ENCODE measurements at regions not wholly inside any gene's neighbourhood (a gene's known extent, or its start where the extent isn't known, plus 50 kb on each side); places are given as distances from the start of the nearest gene placed in this dataset.

DNA sequence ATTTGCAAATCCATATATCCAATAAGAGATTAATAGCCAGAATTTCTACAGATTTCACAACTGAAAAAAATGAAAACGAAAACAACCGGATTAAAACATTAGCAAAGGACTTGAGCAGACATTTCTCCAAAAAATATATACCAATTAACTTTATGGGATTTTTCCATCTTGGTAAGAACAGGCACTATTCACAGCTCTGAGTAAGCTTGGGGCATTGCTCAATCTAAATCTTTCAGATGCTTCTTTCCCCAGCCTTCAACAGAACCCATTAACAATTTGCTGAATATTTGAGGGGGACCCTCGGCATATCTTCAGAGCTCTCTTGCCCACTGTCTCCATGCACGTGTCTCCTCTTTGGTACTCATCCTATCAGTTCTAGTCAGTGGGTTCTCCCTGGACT is 111.7 kb upstream of the CD93 start:
- DNase-seq (no peak), ATAC-seq (no peak)
- Histone ChIP-seq H3K27me3 (no peaks in the 10 kb centered on the region), H3K36me3 (no peaks in the 10 kb centered on the region), H3K27ac (no peak overlapping the region), H3K9me3 (no peaks in the 10 kb centered on the region), H3K4me3 (no peak overlapping the region), H3K4me1 (no peaks in the 10 kb centered on the region)
- TF ChIP-seq CTCF (IDR thresholded peaks at IDR 0.05) (no peak), POLR2A (IDR thresholded peaks at IDR 0.05) (no peak)
- intact Hi-C loops (cut with DNase I), result no loop called here
- WGBS (ENCODE audit: insufficient coverage, low coverage, low lambda C conversion rate, missing lambda C conversion rate), result 58% methylated on average over 4 of the region's 4 CpGs

GRCh38 chr20:23195636-23196035 is 109.5 kb upstream of the CD93 start:
- intact Hi-C loops (cut with DNase I), result no loop called here
- 80% methylated on average over 1 of the region's 1 CpG for WGBS (ENCODE audit: insufficient coverage, low coverage, low lambda C conversion rate, missing lambda C conversion rate)
- Histone ChIP-seq H3K4me1 (no peaks in the 10 kb centered on the region), H3K27ac (no peak overlapping the region), H3K9me3 (no peaks in the 10 kb centered on the region), H3K27me3 (no peaks in the 10 kb centered on the region), H3K4me3 (no peak overlapping the region), H3K36me3 (no peaks in the 10 kb centered on the region)
- DNase-seq (no peak), ATAC-seq (no peak)
- TF ChIP-seq POLR2A (IDR thresholded peaks at IDR 0.05), result no peak
- no peak for TF ChIP-seq CTCF (IDR thresholded peaks at IDR 0.05)

DNA sequence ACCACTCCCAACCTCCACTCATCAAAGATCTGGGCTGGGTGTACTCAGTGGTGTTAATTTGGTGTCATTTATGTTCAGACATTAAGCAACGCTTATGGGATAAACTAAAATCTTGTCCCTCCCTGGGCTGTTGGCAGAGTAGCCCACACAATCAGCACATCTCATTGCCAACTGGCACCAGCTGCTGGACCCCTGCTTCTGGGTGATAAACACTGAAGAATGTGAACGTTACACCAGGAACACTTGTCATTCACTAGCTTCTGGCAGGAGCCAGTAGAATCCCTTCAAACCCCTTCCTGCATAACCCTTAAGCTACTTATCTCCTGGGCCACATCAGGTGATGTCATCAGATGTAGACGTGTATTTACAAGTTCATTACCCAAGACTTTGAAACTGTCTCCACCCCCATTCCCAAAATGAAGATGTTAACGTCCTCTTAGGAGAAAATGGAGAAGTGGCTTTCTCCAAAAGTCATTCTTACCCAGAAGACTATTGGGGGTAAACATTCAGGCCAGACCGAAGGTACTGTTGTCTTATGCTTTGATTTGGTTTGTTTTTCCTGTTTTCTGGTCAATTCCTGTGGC is 107.8 kb upstream of the CD93 start:
- no peaks in the 10 kb centered on the region for H3K9me3 ChIP-seq
- intact Hi-C loops (cut with DNase I), result no loop called here
- TF ChIP-seq POLR2A (IDR thresholded peaks at IDR 0.05) (no peak), CTCF (IDR thresholded peaks at IDR 0.05) (no peak)
- ATAC-seq (no peak), DNase-seq (no peak)
- H3K4me3 ChIP-seq, result no peak overlapping the region
- H3K36me3 ChIP-seq, result no peaks in the 10 kb centered on the region
- H3K27me3 ChIP-seq, result no peaks in the 10 kb centered on the region
- H3K4me1 ChIP-seq, result no peaks in the 10 kb centered on the region
- 22% methylated on average over 5 of the region's 5 CpGs for WGBS (ENCODE audit: insufficient coverage, low coverage, low lambda C conversion rate, missing lambda C conversion rate)
- no peak overlapping the region for H3K27ac ChIP-seq

DNA sequence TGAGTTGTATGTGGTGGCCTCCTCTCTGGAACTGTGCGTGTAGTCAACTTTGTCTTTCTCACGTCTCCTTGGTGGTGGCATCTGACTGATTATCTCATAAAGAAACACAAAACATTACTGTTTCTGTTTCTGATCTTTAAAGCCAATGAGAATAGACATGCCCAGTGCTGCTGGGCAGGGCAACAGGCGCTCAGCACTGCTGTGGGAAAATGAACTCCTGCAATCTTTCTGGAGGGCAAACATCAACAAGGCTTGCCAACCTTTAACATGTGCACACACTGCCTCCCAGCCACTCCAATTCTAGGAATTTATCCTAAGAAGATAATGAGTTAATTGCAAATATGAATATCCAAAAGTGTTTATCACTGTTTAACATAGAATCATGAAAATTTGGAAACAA is 106.3 kb upstream of the CD93 start:
- no peak for ATAC-seq

More for the DNA sequence above, 106.3 kb upstream of the CD93 start:
- no peak overlapping the region for H3K4me3 ChIP-seq
- H3K9me3 ChIP-seq, result no peaks in the 10 kb centered on the region
- H3K27ac ChIP-seq, result no peak overlapping the region
- intact Hi-C loops (cut with DNase I), result no loop called here
- 64% methylated on average over 3 of the region's 3 CpGs for WGBS (ENCODE audit: insufficient coverage, low coverage, low lambda C conversion rate, missing lambda C conversion rate)
- TF ChIP-seq CTCF (IDR thresholded peaks at IDR 0.05) (no peak), POLR2A (IDR thresholded peaks at IDR 0.05) (no peak)
- no peaks in the 10 kb centered on the region for H3K4me1 ChIP-seq
- H3K27me3 ChIP-seq, result no peaks in the 10 kb centered on the region
- no peaks in the 10 kb centered on the region for H3K36me3 ChIP-seq
- DNase-seq, result no peak

All from right lobe of liver (tissue), 6 donors.